HUES48 (cell line): ENCODE measurements at regions not wholly inside any gene's neighbourhood (a gene's known extent, or its start where the extent isn't known, plus 50 kb on each side); places are given as distances from the start of the nearest gene placed in this dataset.

Experiments
- H3K27ac ChIP-seq: one replicate; pipeline ENCODE4 v1.7.0; 2013; ENCODE audit warnings: low read depth, low read length, inconsistent platforms
- H3K27me3 ChIP-seq: 2 replicates; pipeline ENCODE4 v1.6.1; 2013; ENCODE audit warnings: mild to moderate bottlenecking, low read length; ENCODE audit not compliant: control insufficient read depth, insufficient read depth
- H3K36me3 ChIP-seq: 2 replicates; pipeline ENCODE4 v1.6.1; 2013; ENCODE audit warnings: low read length; ENCODE audit not compliant: control insufficient read depth, insufficient read depth
- H3K4me1 ChIP-seq: 2 replicates; pipeline ENCODE4 v1.6.1; 2013; ENCODE audit warnings: mild to moderate bottlenecking, low read length; ENCODE audit not compliant: control insufficient read depth, insufficient read depth
- H3K4me3 ChIP-seq: 2 replicates; pipeline ENCODE4 v1.5.1; 2013; ENCODE audit warnings: mild to moderate bottlenecking, low read depth, low read length
- H3K9ac ChIP-seq: 2 replicates; pipeline ENCODE4 v1.6.1; 2013; ENCODE audit warnings: mild to moderate bottlenecking, low read depth, low read length, moderate library complexity
- H3K9me3 ChIP-seq: 2 replicates; pipeline ENCODE4 v1.6.1; 2013; ENCODE audit warnings: low read length; ENCODE audit not compliant: control insufficient read depth, insufficient read depth

DNA sequence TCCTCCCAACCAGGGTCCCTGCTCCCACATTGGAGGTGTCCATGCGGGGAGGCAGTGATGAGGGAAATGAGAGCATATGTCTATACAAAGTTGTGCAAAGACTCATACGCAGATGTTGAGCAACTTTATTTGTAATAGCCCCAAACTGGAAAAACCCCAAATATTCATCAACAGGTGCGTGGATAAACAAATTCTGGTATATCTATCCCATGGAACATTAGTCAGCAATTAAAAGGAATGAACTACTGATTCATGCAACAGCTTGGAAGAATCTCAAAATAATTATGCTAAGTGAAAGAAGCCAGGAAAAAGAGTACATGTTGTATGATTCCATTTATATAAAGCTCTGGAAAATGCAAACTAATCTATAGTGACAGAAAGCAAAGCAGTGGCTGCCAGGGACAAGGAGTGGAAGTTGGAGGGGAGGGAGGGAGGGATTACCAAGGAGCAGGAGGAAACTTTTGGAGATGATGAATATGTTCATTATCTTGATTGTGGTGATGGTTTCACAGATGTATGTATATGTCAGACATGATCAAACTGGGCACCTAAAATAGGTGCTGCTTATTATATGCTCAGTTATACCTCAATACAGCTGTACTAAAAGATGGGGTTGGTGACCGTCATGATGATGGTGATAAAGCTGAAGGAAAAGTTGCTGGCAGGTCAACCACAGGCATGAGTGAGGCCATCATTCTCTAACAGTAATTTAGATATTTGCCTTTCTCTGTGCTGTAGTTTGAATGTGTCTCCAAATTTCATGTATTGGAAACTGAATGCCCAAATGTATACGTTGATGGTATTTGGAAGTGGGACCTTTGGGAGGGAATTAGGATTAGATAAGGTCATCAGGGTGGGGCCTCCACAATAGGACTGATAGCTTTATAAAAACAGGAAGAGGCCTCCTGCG lies 270.9 kb downstream of the CYP26B1 start:
- Histone ChIP-seq H3K9ac (no peak overlapping the region), H3K9me3 (no peaks in the 10 kb centered on the region), H3K27ac (no peak overlapping the region), H3K36me3 (no peaks in the 10 kb centered on the region), H3K4me3 (no peak overlapping the region), H3K27me3 (no peaks in the 10 kb centered on the region), H3K4me1 (peaks cover 1% of the 10 kb centered on the region; the same call in 1 of the 2 replicates)

DNA sequence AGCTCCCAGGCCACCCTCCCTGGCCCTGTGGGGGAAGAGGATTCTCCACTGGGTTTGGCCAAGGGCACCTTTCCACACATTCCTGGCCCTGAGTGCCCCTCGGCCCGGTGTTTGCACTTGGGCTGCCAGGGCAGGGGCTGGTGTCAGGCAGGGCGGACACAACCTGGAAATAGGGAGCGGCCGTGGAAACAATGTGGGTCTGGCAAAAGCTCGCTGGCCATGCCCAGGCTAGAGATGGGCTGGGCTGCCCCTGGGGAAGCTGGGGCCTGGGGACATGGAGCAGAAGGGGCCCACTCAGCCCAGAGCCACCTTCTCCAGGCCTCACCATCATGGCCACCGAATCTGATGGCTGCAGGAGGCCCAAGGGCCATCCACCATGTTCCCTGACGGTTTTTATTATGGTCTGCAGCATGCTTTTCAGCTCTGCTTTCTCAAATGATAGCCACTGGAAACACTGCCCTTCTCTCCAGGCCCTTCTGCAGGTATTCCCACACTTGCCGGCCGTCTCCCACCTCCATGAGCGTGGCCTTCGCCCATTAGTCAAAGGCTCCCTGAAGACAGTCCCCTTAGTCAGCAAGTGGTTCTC lies 275.1 kb downstream of the CYP26B1 start:
- no peaks in the 10 kb centered on the region for H3K9me3 ChIP-seq
- no peak overlapping the region for H3K9ac ChIP-seq
- H3K27me3 ChIP-seq = no peaks in the 10 kb centered on the region
- H3K36me3 ChIP-seq = no peaks in the 10 kb centered on the region
- no peak overlapping the region for H3K4me3 ChIP-seq
- no peak overlapping the region for H3K27ac ChIP-seq
- peaks cover 2% of the 10 kb centered on the region; the same call in 1 of the 2 replicates for H3K4me1 ChIP-seq

DNA sequence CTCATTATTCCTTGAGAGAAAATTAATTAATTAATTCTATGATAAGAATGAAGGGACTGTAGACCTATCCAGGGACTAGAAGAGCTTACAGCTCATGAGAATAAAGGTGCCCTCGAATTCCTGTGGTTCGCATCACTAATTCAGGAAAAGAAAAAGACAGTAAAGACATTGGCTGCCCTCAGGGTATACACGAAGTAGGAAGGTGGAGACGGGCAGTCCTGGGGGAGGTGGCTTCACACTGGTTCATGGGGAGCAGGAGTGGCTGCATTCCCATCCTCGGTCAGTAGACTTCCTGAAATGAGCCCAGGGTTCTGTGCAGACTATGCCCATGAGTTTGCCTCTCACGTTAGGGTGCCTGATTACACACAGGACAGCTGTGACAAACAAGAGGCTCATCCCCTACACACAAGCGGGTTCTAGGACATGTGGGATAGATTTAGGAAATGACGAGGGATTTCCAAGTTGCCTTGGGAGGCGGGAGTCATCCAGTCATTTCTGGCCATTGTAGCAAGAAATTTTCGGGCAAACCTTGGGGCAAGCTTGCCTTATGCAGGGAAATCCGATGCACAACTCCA lies 282.2 kb downstream of the CYP26B1 start:
- Histone ChIP-seq H3K9me3 (no peaks in the 10 kb centered on the region), H3K36me3 (no peaks in the 10 kb centered on the region), H3K27ac (no peak overlapping the region), H3K4me1 (no peaks in the 10 kb centered on the region), H3K9ac (no peak overlapping the region), H3K4me3 (no peak overlapping the region), H3K27me3 (no peaks in the 10 kb centered on the region)

DNA sequence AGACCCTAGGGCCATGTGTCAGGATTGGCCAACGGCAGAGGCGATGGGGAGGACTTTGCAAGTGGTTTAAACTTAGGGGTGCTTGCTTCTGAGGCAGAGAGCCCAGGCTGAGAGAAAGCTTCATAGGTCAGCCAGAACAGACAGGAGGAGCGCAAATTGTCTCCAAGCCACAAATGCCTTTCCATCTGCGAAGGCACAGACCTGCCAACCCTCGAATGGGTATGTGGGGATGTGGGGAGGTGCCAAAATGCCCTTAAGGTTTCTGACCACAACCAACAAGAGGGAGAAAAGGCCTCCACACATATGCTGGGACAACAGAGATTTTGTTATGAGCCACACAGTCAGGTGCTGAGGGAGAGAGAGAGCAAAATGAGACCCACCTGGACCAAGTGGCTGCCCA lies 283.6 kb downstream of the CYP26B1 start:
- Histone ChIP-seq H3K9me3 (no peaks in the 10 kb centered on the region), H3K36me3 (no peaks in the 10 kb centered on the region), H3K9ac (no peak overlapping the region), H3K4me1 (no peaks in the 10 kb centered on the region), H3K27ac (no peak overlapping the region), H3K27me3 (no peaks in the 10 kb centered on the region), H3K4me3 (no peak overlapping the region)

DNA sequence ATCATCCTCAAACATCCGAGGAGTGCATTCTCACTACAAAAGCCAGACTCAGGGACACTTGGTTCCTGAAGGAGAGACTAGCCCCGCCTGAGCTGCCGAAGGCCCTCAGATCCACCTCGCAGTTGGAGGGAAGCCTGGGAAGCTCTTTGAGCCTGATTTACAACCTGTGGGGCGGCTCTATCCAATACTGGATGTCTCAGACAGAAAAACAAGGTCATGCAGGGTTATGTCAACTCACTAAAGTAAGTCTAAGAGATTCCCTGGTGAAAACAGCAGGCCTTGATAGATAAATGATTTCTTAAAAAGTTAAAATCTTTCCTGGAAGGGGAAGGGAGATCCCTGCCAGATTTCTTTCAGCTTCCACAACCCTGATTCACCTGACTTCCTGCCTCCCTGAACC lies 284.3 kb downstream of the CYP26B1 start:
- H3K9ac ChIP-seq = no peak overlapping the region
- H3K36me3 ChIP-seq = no peaks in the 10 kb centered on the region
- H3K4me1 ChIP-seq = no peaks in the 10 kb centered on the region
- H3K9me3 ChIP-seq = no peaks in the 10 kb centered on the region
- no peak overlapping the region for H3K4me3 ChIP-seq
- no peak overlapping the region for H3K27ac ChIP-seq
- H3K27me3 ChIP-seq = no peaks in the 10 kb centered on the region

- Histone ChIP-seq H3K9me3 (no peaks in the 10 kb centered on the region), H3K4me1 (no peaks in the 10 kb centered on the region), H3K27me3 (no peaks in the 10 kb centered on the region), H3K36me3 (no peaks in the 10 kb centered on the region), H3K4me3 (no peak overlapping the region), H3K9ac (no peak overlapping the region), H3K27ac (no peak overlapping the region)
Measured at GRCh38 chr2:71862921-71863320, 284.7 kb downstream of the CYP26B1 start.

GRCh38 chr2:71861186-71862160 lies 286.2 kb downstream of the CYP26B1 start:
- Histone ChIP-seq H3K36me3 (no peaks in the 10 kb centered on the region), H3K9ac (no peak overlapping the region), H3K27ac (no peak overlapping the region), H3K4me3 (no peak overlapping the region), H3K4me1 (no peaks in the 10 kb centered on the region), H3K9me3 (no peaks in the 10 kb centered on the region), H3K27me3 (no peaks in the 10 kb centered on the region)

- Histone ChIP-seq H3K27ac (no peak overlapping the region), H3K4me1 (no peaks in the 10 kb centered on the region), H3K36me3 (no peaks in the 10 kb centered on the region), H3K27me3 (no peaks in the 10 kb centered on the region), H3K4me3 (no peak overlapping the region), H3K9me3 (peaks cover 3% of the 10 kb centered on the region), H3K9ac (no peak overlapping the region)
Measured at GRCh38 chr2:71860381-71860926, 287.2 kb downstream of the CYP26B1 start.

- H3K9ac ChIP-seq = no peak overlapping the region
- H3K4me3 ChIP-seq = no peak overlapping the region
- no peaks in the 10 kb centered on the region for H3K36me3 ChIP-seq
- no peaks in the 10 kb centered on the region for H3K27me3 ChIP-seq
- no peak overlapping the region for H3K27ac ChIP-seq
- H3K4me1 ChIP-seq = no peaks in the 10 kb centered on the region
- H3K9me3 ChIP-seq = peaks cover 6% of the 10 kb centered on the region
Measured at GRCh38 chr2:71859211-71859847, 288.3 kb downstream of the CYP26B1 start.

- Histone ChIP-seq H3K9me3 (peaks cover 6% of the 10 kb centered on the region), H3K27ac (no peak overlapping the region), H3K36me3 (no peaks in the 10 kb centered on the region), H3K9ac (no peak overlapping the region), H3K4me1 (no peaks in the 10 kb centered on the region), H3K27me3 (no peaks in the 10 kb centered on the region), H3K4me3 (no peak overlapping the region)
Measured at GRCh38 chr2:71858071-71858470, 289.6 kb downstream of the CYP26B1 start.
